Stimulated activated CD8-positive, alpha-beta memory T cell treated with anti-CD3 and anti-CD28 coated beads, Interleukin-12 subunit alpha, Interleukin-12 subunit beta, amount 100 ng/mL, for 4 hours (primary cell): ENCODE measurements at regions not wholly inside any gene's neighbourhood (a gene's known extent, or its start where the extent isn't known, plus 50 kb on each side); places are given as distances from the start of the nearest gene placed in this dataset.
"Not testable (repeated sequence)": the region's sequence is repeated elsewhere in the genome, so short reads cannot be mapped to it uniquely, and the experiment has no call there.

Source experiments
- DNase-seq: peaks from one replicate; pipeline ENCODE4 v3.0.0-alpha.2; 2020; ENCODE audit warnings: low read depth

GRCh38 chr2:47964277-47964676 is 58.0 kb upstream of the FBXO11 start:
- no peak for DNase-seq

GRCh38 chr2:47964722-47965434 is 58.6 kb upstream of the FBXO11 start:
- no peak for DNase-seq

- not testable (repeated sequence) for DNase-seq
Observed at GRCh38 chr2:47976728-47977127, 70.4 kb upstream of the FBXO11 start.

GRCh38 chr2:47984041-47984440 is 77.7 kb upstream of the FBXO11 start:
- DNase-seq: no peak

GRCh38 chr2:47990503-47990902 is 84.2 kb upstream of the FBXO11 start:
- DNase-seq: no peak

GRCh38 chr2:47992671-47993070 is 86.4 kb upstream of the FBXO11 start:
- no peak for DNase-seq

- DNase-seq: no peak
Observed at GRCh38 chr2:47996808-47997207, 90.5 kb upstream of the FBXO11 start.

GRCh38 chr2:47999512-47999911 is 93.2 kb upstream of the FBXO11 start:
- DNase-seq: no peak

- no peak for DNase-seq
Observed at GRCh38 chr2:48001498-48001897, 95.2 kb upstream of the FBXO11 start.

GRCh38 chr2:48006094-48006493 is 99.8 kb upstream of the FBXO11 start:
- no peak for DNase-seq

- no peak for DNase-seq
Observed at GRCh38 chr2:48007699-48008268, 101.5 kb upstream of the FBXO11 start.

GRCh38 chr2:48009256-48009655 is 103.0 kb upstream of the FBXO11 start:
- DNase-seq: no peak

GRCh38 chr2:48015421-48015820 is 109.1 kb upstream of the FBXO11 start:
- DNase-seq: no peak

GRCh38 chr2:48016225-48017019 is 110.1 kb upstream of the FBXO11 start:
- no peak for DNase-seq

GRCh38 chr2:48017136-48017535 is 110.8 kb upstream of the FBXO11 start:
- DNase-seq: no peak

- no peak for DNase-seq
Observed at GRCh38 chr2:48018480-48018879, 112.2 kb upstream of the FBXO11 start.

GRCh38 chr2:48026865-48027264 is 120.6 kb upstream of the FBXO11 start:
- no peak for DNase-seq

GRCh38 chr2:48032765-48033164 is 126.5 kb upstream of the FBXO11 start:
- no peak for DNase-seq

- no peak for DNase-seq
Observed at GRCh38 chr2:48034295-48034694, 128.0 kb upstream of the FBXO11 start.

- DNase-seq: no peak
Observed at GRCh38 chr2:48036312-48036711, 130.0 kb upstream of the FBXO11 start.

- DNase-seq: no peak
Observed at GRCh38 chr2:48039209-48039990, 133.1 kb upstream of the FBXO11 start.

- DNase-seq: no peak
Observed at GRCh38 chr2:48043131-48043700, 136.9 kb upstream of the FBXO11 start.
